Left lobe of liver (tissue), 2 donors: ENCODE measurements at regions not wholly inside any gene's neighbourhood (a gene's known extent, or its start where the extent isn't known, plus 50 kb on each side); places are given as distances from the start of the nearest gene placed in this dataset.

Experiments
- ATAC-seq: fragments of 200-7000 bp; cut with Tn5 transposase; one replicate; pipeline ENCODE4 v1.9.1; 2020; ENCODE audit warnings: mild to moderate bottlenecking, moderate library complexity
- DNase-seq: peaks from one replicate; pipeline ENCODE4 v3.0.0-alpha.2; 2020; ENCODE audit warnings: low spot score
- donor health status: DM: no; HTN: no; CAD: no; lungs with moderate emphysema.
- donor health status: DM: no; HTN: yes; CAD: no.

DNA sequence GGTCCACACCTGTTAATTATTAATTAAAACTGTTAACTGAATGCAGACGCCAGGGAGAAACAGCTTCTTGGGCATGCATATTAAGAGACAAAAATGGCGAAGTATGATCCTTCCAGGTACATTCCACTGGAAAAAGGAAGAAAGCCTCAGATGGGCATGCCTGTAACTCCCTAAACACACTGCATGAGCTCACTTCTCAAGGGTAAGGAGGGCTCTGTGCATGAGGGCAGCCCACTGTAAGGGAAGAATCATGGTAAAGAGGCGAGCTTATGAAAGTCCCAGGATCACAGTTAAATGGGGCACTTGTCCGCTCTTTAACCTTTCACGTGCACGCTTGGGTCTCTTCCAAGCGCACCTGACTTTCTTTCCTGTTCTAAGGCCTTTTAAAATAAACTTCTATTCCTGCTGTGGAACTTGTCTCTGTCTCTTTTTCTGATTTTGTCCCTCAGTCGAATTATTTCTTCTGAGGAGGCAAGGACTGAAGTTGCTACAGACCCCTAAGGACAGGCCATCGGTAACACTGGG is 321.7 kb downstream of the PPP1R2C start:
- ATAC-seq (no peak), DNase-seq (no peak)

DNA sequence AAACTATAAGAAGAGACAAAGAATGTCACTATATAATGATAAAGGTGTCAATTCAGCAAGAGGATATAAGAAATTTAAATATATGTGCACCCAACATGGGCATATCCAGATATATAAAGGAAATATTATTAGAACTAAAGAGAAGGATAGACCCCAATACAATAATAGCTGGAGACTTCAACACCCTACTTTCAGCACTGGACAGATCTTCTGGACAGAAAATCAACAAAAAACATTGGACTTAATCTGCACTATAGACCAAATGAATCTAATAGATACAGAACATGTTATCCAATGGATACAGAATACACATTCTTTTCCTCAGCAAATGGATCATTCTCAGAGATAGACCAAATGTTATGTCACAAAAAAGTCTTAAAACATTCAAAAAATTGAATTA is 327.7 kb downstream of the PPP1R2C start:
- ATAC-seq (no peak), DNase-seq (no peak)

DNA sequence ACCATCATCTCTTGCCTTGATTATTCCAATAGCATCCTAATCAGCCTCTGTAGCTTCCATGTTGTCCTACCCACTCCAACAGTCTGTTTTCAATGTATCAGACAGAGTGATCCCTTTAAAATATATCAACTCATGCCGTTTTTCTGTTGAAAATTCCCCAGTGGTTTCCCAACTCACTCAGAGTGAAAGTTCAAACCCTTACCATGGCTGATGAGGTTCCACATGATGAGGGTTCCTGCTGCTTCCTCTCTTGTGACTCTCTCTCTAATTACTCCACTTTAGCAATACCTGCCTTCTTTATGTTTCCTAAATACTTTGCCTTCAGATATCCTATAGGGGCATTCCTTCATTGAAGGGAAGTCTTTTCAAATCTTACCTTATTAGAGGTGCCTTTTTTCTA is 334.7 kb downstream of the PPP1R2C start:
- no peak for DNase-seq
- ATAC-seq, result no peak

DNA sequence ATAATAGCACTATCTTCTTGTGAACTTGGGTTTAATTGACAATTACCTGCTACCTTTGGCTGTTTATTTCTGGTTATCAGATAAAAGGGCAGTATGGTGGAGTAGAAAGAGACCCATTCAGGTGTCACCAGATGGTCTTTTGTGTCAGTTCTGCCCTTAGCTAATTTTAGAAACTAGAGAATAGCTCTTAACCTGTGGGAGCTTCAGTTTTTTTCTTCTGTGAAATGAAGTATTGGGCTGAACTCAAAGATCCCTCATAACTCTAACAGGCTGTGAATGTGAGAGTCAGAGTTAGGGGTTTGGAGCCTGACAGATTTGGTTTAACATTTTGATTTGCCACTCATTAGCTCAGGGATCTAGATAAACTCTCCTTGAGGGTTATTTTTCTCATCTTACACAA is 335.2 kb downstream of the PPP1R2C start:
- DNase-seq (no peak), ATAC-seq (no peak)

DNA sequence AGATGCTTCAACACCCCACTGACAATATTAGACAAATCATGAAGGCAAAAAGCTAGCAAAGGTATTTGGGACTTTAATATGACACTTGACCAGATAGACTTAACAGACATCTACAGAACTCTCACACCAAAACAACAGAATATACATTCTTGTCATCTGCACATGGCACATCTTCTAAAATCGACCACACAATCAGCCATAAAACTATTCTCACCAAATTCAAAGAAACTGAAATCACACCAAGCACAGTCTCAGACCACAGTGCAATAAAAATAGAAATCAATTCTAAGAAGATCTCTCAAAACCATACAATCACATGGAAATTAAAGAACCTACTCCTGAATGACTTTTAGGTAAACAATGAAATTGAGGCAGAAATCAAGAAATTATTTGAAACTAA is 340.8 kb downstream of the PPP1R2C start:
- DNase-seq (no peak), ATAC-seq (no peak)

DNA sequence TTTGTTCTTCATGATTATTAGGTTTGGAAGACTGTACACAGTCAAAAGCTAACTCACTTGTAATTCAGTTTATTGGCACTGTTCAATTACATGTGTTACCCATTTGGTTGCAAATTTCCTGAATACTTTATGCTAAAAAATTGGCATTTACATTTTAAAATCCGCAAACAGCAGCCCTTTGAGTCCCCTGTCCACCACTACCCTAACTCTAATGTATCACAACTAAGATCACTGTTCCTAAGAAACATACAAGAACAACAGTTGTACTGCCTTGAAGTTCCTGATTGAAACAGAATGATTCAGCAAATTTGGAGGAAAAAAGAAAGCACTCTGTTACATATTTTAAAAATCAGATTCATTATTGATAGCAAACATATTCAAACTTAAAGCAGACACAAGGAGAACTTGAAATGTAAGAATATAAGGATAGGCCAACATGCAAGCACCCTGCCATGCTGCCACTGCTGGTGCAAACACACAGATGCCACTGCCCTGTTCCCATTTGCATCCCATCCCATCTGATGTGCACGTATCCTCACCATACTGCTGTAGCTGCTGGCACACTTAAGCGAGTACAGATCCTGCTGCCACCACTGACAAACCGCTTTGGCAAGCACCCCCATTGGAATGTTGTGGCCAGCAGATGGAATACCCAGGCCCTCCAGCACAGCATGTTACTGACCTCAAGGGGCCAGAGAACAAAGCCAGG is 343.4 kb downstream of the PPP1R2C start:
- DNase-seq (no peak), ATAC-seq (no peak)

DNA sequence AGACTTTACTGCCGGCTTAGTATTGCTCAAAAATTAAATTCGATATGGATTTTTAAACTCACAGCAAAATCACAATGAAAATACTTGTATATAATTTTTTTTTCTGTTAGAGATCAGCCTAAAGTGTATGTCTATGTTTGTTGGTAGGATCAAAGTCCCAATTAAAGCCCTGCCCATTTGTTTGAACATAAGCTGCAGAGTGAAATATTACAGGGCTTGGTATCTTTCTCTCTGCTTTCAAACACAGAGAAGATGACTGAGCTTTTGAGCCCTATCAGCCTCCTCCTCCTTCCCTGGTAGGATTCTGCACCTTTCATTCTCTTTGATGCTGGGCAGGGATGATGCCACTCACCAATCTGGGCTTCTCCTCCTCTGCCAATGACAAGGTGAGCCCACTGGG is 345.4 kb downstream of the PPP1R2C start:
- DNase-seq (no peak), ATAC-seq (peak; percentile 72)

DNA sequence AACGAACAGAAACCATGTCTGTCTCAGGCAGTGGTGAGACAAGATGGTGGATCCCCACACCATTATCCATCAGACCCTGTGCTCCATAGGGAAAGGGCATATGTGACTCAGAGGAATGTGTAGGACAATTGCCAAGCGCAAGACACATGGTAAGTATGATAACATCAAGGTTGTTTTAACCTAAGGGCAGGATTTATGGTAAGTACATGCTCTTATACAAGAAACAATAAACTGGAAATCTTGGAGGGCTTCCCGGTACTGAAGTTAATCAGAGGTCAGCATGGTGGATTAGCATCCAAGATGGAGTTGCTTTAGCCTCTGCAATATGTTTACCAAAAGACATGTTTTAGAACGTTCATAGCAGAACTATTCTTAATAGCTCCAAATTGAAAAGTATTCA is 355.0 kb downstream of the PPP1R2C start:
- ATAC-seq (no peak), DNase-seq (no peak)

DNA sequence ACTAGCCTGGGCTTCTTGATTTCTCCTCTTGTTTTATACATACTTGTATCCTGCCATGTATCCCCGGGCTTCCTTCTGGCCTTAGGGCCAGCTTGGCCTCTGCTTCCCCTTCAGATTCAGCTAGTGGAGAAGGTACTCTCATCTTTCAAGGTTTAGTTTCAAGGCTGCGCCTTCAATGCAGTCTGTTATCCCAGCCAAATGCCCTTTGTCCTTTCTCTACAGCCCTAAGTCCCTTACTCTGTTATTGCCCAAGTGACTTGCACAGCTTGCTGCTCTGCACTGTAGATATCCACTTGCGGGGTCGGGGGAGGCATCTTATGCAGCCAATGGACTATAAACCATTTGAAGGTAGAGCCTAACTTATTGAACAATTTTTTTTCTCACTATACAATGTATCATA is 357.5 kb downstream of the PPP1R2C start:
- DNase-seq, result no peak
- no peak for ATAC-seq

DNA sequence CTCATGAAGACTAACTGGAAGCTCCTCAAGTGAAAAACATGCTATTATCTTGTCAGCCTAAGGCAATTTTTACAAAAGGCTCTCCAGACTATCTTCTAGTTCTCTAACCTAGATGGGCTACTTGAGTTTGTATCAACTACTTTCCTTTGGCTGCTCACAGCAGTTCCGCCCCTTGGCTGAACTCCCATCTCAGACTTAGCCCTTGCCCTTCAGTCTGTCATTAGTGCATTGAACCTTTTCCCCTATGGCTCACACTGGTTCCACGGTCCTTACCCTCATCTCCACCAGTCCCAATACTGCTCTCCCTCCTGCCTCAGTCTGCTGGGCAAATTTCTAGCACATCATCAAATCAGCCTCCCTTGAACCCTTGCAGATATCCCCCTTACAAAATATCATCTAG is 362.3 kb downstream of the PPP1R2C start:
- DNase-seq (no peak), ATAC-seq (peak; percentile 51)

DNA sequence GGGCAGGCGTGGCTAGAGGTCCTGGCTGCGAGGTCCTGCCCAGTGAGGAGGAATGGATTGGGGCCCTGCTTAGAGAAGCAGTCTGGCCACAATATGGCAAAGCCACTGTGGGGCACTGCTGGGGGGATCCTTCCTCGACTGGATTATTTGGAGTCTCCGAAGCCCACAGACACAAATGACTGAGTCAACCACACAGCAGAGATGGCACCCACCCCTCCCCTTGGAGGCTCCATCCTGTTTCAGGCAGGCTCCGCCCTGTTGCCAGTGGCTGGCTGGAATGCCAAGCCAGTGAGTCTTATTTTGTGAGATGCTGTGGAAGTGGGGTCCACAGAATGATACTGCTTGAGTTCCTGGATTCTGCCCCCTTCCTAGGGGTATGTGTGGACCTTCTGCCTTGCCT is 363.9 kb downstream of the PPP1R2C start:
- no peak for ATAC-seq
- no peak for DNase-seq

DNA sequence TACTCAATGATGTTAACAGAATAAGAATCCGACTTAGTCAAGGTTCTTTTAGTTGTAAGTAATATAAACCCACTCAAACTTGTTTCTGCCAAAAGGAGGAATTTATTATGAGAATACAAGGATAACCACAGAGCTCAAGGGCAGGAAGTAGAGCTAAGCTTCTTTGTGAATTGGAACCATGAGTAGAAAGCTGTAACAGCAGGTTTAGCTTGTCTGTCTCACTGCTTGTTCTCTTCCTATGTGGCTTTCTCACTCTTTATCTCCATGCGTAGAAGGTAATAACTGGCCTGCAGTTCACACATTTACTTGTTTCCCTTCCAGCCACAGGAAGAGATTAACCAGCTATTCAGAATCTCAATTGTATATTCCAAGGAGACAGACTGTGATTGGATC is 378.3 kb downstream of the PPP1R2C start:
- DNase-seq (no peak), ATAC-seq (no peak)

DNA sequence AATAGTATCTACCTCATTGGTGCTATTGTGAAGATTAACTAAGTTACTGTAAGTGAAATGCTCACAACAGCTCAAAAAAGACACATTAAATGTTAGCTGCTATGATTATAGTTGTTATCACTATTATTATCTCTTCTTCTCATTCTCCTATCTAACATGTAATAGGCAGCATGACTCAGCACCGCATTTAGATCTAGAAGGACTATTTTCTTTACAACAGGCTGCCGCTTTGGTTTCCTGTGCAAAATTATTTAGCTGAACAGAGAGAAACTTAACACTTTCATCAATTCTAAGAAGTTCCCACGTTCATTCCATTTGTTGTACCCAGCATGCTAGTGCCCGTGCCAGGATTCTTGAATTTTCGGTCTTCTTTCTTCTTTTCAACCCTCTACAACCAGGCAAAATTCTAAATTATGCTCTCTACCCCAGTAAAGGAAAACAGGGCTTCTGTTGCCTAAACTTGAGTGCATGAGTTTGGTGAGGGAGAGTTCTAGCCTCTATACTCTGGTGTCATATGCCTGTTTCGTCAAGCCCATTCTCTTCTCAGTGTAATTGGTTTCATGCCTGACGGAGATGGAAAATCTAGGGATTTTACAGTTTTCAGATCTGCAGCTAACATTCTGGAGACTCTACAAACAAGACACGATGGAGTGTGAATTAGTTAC is 378.9 kb downstream of the PPP1R2C start:
- ATAC-seq (no peak), DNase-seq (no peak)

DNA sequence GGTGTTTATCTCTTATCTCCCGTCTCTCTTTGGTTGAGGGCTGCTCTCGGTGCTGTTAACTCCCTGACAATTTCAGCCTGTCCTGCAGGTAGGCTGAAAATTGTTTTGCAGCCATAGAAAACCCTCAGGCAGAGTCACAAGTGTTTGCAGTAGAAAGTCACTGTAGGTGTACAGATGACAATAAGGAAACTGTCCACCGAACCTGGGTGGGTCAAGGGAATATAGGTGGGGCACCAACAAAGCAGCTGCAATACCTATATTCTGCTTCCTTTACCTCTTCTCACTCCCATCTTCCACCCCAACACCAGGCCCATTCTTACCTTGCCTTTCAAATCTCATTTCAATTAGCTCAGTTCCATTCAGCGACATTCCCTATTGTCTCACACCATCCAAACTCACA is 381.8 kb downstream of the PPP1R2C start:
- no peak for ATAC-seq
- no peak for DNase-seq

DNA sequence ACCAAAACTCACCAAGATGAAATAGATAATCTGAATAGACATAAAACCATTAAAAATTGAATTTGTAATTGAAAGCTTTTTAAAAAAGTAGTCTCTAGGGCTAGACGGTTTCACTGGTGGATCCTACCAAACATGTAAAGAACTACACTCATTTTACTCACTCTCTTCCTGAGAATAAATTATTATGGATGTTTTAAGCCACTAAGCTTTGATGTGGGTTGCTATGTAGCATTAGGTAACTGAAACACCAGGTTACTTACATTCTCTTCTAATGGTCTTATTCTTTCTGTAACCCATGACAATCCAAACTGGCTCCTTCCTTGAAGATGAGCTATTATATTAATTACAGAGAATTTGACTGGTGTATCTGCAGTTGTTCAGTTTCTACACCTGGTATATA is 385.1 kb downstream of the PPP1R2C start:
- DNase-seq (no peak), ATAC-seq (no peak)

DNA sequence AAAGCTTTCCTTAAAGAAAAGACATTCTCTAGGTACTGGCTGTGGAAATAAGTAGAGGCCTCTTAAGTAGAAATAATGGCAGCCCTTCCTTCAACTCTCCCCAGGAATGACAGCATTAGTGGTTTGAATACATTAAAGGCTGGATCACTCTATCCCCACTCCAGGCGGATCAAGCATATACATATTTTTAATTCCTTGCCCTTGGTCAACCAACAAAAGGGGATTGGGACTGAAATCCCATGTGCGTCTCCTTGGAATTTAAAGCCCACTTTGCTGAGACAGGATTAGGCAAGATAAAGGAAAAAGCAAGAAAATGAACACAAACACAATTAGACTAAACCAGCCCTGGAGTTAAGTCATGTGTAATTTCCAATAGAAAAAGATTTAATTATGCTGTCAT is 391.3 kb downstream of the PPP1R2C start:
- DNase-seq, result no peak
- ATAC-seq, result no peak

DNA sequence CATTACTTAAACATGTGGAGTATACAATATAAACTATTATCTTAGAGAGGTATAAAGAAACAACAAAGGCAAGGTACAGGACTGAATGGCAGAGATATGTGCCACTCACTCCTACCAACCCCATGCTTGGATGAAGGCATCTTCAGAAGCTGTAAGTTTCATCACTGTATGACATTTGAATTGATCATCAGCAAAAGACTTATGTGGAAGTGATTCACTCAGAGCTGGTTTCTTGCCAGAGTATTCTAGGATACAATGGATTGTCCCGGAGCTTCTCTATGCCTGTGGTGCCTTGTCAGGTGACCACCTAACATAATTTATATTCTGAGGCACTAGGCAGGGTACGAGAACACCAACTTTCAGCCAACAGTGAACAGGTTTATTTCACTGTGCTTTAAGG is 392.2 kb downstream of the PPP1R2C start:
- ATAC-seq (no peak), DNase-seq (no peak)

DNA sequence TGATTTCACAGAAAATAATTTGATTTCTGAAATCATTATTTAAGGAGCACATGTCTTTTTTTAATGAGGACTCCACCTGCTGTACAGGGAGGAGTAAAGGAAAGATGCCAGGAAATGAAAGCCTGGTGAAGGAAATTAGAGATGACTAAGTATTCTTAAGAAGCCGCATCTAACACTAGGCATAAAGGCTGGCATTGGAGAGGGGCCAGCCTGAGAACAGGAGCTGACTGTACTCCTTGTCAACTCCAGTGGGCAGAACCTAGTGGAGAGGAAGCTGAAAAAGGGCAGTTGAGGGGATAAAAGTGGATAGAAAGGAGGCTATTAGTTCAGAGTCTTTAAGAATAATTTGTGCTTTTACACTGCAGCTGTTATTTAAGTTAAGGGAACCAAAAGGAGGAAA is 393.0 kb downstream of the PPP1R2C start:
- ATAC-seq (no peak), DNase-seq (no peak)

DNA sequence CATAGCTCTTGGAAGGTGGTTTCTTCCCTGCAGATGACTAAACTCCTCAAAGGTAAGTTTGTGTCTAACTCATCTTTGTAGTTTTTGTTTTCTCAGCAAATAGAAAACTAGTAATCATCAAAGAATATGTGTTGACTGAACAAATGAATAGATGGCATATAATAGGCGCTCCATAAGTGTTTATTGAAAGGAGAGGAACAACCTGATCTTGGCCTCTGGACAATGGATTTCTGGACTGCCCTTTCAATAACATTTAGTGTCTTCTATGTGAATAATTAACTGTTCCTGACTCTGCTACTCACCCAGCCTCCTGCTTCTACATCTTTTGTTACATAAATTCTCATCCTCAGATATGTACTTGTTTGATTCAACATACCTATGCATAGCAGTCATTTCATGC is 399.1 kb downstream of the PPP1R2C start:
- DNase-seq, result no peak

DNA sequence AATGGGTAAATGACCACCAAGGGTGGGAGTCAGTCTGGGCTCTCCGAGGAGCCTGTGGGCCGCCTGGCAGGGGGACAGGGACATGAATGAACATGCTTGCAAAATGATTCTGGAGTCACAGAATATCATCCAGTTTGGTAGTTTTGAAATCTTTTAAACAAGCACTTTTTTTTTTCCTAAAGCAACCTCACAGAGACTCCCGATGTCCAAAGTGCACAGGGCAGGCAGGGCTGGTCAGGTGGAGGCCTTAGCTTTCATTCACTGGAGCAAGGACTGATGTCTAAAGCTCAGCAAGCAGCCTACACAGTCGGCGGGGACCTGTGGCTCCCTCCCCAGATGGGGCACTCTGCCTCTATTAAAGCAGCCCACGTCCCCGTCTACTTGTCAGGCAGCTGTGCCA is 402.9 kb downstream of the PPP1R2C start:
- ATAC-seq (peak; percentile 98), DNase-seq (peak; percentile 50)

More for the DNA sequence above, 399.1 kb downstream of the PPP1R2C start:
- no peak for ATAC-seq

DNA sequence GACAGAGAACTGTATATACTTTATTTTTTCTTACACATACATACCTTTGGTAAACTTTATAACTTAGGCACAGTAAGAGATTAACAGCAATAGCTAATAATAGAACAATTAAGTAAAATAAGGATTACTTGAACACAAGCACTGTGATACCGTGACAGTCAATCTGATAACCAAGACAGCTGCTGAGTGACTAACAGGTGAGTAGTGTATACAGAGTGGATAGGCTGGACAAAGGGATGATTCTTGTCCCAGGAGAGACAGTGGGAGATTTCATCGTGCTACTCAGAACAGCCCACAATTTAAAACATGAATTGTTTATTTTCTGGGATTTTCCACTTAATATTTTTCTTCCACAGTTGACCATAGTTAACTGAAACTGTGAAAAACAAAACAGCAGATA is 411.8 kb downstream of the PPP1R2C start:
- DNase-seq (no peak), ATAC-seq (no peak)

DNA sequence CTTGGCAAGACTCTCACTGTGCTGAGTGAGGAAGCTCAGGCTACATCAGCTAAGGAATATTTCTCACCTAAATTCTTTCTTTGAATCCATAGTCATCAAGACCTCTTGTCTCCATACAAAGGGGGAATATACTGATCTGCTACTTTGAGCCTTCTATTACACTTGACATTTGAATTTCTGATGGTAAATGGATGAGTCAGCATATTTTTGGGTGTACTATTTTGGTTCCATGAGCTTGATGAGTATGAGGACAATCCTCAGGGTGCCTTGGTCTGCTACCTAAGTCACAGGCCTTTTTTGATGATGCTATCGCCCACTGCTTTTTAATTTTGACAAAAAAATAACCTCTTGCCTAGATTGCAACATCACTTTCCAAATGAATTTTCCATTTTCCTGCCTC is 415.7 kb downstream of the PPP1R2C start:
- no peak for DNase-seq
- no peak for ATAC-seq

DNA sequence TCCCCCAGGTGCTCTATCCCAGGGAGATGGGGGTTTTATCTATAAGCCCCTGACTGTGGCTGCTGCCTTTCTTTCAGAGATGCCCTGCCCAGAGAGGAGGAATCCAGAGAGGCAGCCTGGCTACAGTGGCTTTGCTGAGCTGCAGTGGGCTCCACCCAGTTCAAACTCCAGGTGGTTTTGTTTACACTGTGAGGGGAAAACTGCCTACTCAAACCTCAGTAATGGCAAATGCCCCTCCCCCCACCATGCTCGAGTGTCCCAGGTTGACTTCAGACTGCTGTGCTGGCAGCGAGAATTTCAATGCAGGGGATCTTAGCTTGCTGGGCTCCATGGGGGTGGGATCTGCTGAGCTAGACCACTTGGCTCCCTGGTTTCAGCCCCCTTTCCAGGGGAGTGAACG is 419.6 kb upstream of the CASK start:
- DNase-seq, result peak; percentile 45
- peak; percentile 25 for ATAC-seq
